ENCODE measurements at regions not wholly inside any gene's neighbourhood (a gene's known extent, or its start where the extent isn't known, plus 50 kb on each side); places are given as distances from the start of the nearest gene placed in this dataset.

DNA sequence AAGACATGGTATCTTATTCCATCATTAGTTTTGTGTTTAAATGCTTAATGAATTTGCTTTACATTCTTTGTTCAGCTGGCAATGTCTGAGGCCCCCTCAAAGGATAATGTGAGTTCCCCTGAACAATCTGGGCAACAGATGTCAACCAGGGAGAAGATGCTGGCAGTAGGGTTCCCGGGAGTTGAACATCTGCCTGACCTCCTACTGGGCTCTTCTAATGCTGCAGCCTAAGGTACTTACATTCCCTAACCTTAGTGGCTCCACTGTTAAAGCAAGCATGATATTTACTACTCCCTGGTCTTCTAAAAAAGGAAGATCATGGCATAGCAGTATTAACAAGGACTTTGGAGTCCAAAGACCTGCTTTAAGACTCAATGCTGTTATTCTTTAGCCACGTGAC is 574.9 kb upstream of the NR5A2 start:
- peaks cover 11% of the 10 kb centered on the region for H3K4me1 Mint-ChIP-seq (ENCODE audit: low read depth, unreplicated experiment)
- POLR2A ChIA-PET, result no interaction called here
- H3K4me3 Mint-ChIP-seq (ENCODE audit: unreplicated experiment), result no peak overlapping the region

DNA sequence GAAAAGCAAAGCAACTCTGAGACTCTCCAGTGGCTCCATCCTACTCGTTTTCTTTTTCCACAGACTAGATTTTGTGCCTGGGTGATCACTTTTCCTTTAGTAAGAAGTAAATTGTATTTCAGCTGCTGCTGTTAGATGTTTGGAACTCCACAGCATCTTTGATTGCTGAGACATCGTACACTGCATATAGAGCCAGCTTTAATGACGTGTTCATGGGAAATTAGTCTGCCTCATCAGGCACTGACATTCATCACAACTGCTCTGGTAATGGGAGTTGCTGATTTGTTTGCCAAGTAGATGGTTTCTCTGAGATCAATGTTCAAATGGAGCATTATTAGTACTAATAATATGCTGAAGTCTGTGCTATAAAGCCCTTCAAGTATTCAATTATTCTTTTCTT is 573.8 kb upstream of the NR5A2 start:
- DNase-seq, result no peak

More for the DNA sequence above, 574.9 kb upstream of the NR5A2 start:
- TF ChIP-seq, protein P1, sequence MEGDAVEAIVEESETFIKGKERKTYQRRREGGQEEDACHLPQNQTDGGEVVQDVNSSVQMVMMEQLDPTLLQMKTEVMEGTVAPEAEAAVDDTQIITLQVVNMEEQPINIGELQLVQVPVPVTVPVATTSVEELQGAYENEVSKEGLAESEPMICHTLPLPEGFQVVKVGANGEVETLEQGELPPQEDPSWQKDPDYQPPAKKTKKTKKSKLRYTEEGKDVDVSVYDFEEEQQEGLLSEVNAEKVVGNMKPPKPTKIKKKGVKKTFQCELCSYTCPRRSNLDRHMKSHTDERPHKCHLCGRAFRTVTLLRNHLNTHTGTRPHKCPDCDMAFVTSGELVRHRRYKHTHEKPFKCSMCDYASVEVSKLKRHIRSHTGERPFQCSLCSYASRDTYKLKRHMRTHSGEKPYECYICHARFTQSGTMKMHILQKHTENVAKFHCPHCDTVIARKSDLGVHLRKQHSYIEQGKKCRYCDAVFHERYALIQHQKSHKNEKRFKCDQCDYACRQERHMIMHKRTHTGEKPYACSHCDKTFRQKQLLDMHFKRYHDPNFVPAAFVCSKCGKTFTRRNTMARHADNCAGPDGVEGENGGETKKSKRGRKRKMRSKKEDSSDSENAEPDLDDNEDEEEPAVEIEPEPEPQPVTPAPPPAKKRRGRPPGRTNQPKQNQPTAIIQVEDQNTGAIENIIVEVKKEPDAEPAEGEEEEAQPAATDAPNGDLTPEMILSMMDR (IDR thresholded peaks at IDR 0.05; ENCODE audit: insufficient read depth in 1 of 2, low read depth in 1 of 2, low read length in 1 of 2, severe bottlenecking in 1 of 2, unreplicated experiment in 1 of 2), result no peak
- no TSS peak for BruUV-seq (replicated peaks)
- Histone ChIP-seq H3K36me3 (ENCODE audit: control insufficient read depth, insufficient read depth, low read length) (no peaks in the 10 kb centered on the region), H3K9me3 (no peaks in the 10 kb centered on the region), H3K4me1 (peaks cover 10% of the 10 kb centered on the region), H3K4me3 (ENCODE audit: low read depth, low read length) (no peak overlapping the region), H3K27me3 (replicated peaks; ENCODE audit: control insufficient read depth, insufficient read depth, low read length) (no peaks in the 10 kb centered on the region)
- intact Hi-C loops (cut with micrococcal nuclease; ENCODE audit: unreplicated experiment), result no loop called here
- CTCF ChIA-PET, result no interaction called here
- H3K36me3 Mint-ChIP-seq (ENCODE audit: insufficient read depth, unreplicated experiment), result no peaks in the 10 kb centered on the region
- DNase-seq, result no peak
- no peaks in the 10 kb centered on the region for H3K27me3 Mint-ChIP-seq (ENCODE audit: insufficient read depth, unreplicated experiment)
- no peak overlapping the region for H3K27ac Mint-ChIP-seq (ENCODE audit: unreplicated experiment)
- peaks cover 16% of the 10 kb centered on the region for H3K9me3 Mint-ChIP-seq (ENCODE audit: unreplicated experiment)

DNA sequence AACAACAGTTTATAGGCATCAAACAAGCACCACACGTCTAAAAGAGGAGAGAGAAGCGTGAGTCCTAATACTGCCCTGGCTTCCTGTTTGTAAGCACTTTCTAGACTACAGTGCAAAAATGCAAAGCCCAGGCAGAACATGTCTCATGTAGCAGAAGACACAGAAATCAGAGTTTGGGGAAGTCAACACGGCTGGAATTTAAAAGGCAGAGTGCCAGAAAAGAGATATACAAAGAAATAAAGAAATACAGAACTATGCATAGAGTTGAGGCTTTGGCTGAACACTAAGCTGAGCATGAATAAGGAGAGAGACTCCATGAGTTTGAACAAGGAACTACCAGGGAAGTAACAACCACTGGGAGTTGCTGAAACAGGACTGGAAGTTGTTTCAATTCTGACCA is 566.6 kb upstream of the NR5A2 start:
- H3K4me3 Mint-ChIP-seq (ENCODE audit: unreplicated experiment), result no peak overlapping the region
- no peaks in the 10 kb centered on the region for H3K27me3 Mint-ChIP-seq (ENCODE audit: insufficient read depth, unreplicated experiment)
- no peaks in the 10 kb centered on the region for H3K27me3 ChIP-seq (replicated peaks; ENCODE audit: control insufficient read depth, insufficient read depth, low read length)
- no peak for DNase-seq
- H3K4me1 Mint-ChIP-seq (ENCODE audit: low read depth, unreplicated experiment), result no peaks in the 10 kb centered on the region
- TF ChIP-seq, protein P1 (IDR thresholded peaks at IDR 0.05; ENCODE audit: insufficient read depth in 1 of 2, low read depth in 1 of 2, low read length in 1 of 2, severe bottlenecking in 1 of 2, unreplicated experiment in 1 of 2), result no peak
- H3K36me3 ChIP-seq (ENCODE audit: control insufficient read depth, insufficient read depth, low read length), result no peaks in the 10 kb centered on the region
- H3K36me3 Mint-ChIP-seq (ENCODE audit: insufficient read depth, unreplicated experiment), result no peaks in the 10 kb centered on the region
- no peaks in the 10 kb centered on the region for H3K9me3 Mint-ChIP-seq (ENCODE audit: unreplicated experiment)
- H3K4me3 ChIP-seq (ENCODE audit: low read depth, low read length), result no peak overlapping the region
- no peaks in the 10 kb centered on the region for H3K9me3 ChIP-seq
- H3K4me1 ChIP-seq, result no peaks in the 10 kb centered on the region
- H3K27ac Mint-ChIP-seq (ENCODE audit: unreplicated experiment), result no peak overlapping the region
- intact Hi-C loops (cut with micrococcal nuclease; ENCODE audit: unreplicated experiment), result loop anchor here (10.0 kb wide), 2 partner anchors 216 to 306 kb away; no protein-coding TSS in a partner anchor
- no TSS peak for BruUV-seq (replicated peaks)
- ChIA-PET POLR2A (no interaction called here), CTCF (no interaction called here)

More for the DNA sequence above, 573.8 kb upstream of the NR5A2 start:
- Mint-ChIP-seq H3K4me3 (ENCODE audit: unreplicated experiment) (no peak overlapping the region), H3K9me3 (ENCODE audit: unreplicated experiment) (peaks cover 14% of the 10 kb centered on the region), H3K27me3 (ENCODE audit: insufficient read depth, unreplicated experiment) (no peaks in the 10 kb centered on the region), H3K4me1 (ENCODE audit: low read depth, unreplicated experiment) (peaks cover 6% of the 10 kb centered on the region), H3K36me3 (ENCODE audit: insufficient read depth, unreplicated experiment) (no peaks in the 10 kb centered on the region), H3K27ac (ENCODE audit: unreplicated experiment) (no peak overlapping the region)
- no TSS peak for BruUV-seq (replicated peaks)
- H3K4me1 ChIP-seq, result peaks cover 2% of the 10 kb centered on the region
- H3K9me3 ChIP-seq, result no peaks in the 10 kb centered on the region
- CTCF ChIA-PET, result no interaction called here
- TF ChIP-seq, protein P1 (IDR thresholded peaks at IDR 0.05; ENCODE audit: insufficient read depth in 1 of 2, low read depth in 1 of 2, low read length in 1 of 2, severe bottlenecking in 1 of 2, unreplicated experiment in 1 of 2), result no peak
- intact Hi-C loops (cut with micrococcal nuclease; ENCODE audit: unreplicated experiment), result no loop called here
- POLR2A ChIA-PET, result no interaction called here
- no peaks in the 10 kb centered on the region for H3K27me3 ChIP-seq (replicated peaks; ENCODE audit: control insufficient read depth, insufficient read depth, low read length)
- no peak overlapping the region for H3K4me3 ChIP-seq (ENCODE audit: low read depth, low read length)
- no peaks in the 10 kb centered on the region for H3K36me3 ChIP-seq (ENCODE audit: control insufficient read depth, insufficient read depth, low read length)

Data from Caco-2 (cell line).